ENCODE measurements at regions not wholly inside any gene's neighbourhood (a gene's known extent, or its start where the extent isn't known, plus 50 kb on each side); places are given as distances from the start of the nearest gene placed in this dataset.
"Not testable (repeated sequence)": the region's sequence is repeated elsewhere in the genome, so short reads cannot be mapped to it uniquely, and the experiment has no call there.

- intact Hi-C loops (cut with micrococcal nuclease): no loop called here
These were observed 631.5 kb upstream of the NRP1 start for GRCh38 chr10:33965795-33966581.

GRCh38 chr10:33963729-33964128 is 629.3 kb upstream of the NRP1 start:
- intact Hi-C loops (cut with micrococcal nuclease): no loop called here

- intact Hi-C loops (cut with micrococcal nuclease): not testable (repeated sequence)
These were observed 621.9 kb upstream of the NRP1 start for GRCh38 chr10:33956322-33956721.

GRCh38 chr10:33955676-33956075 is 621.2 kb upstream of the NRP1 start:
- intact Hi-C loops (cut with micrococcal nuclease): no loop called here

GRCh38 chr10:33952692-33953360 is 618.4 kb upstream of the NRP1 start:
- intact Hi-C loops (cut with micrococcal nuclease): no loop called here

- intact Hi-C loops (cut with micrococcal nuclease): no loop called here
These were observed 615.7 kb upstream of the NRP1 start for GRCh38 chr10:33950206-33950605.

- intact Hi-C loops (cut with micrococcal nuclease): no loop called here
These were observed 613.1 kb upstream of the NRP1 start for GRCh38 chr10:33947544-33947943.

- intact Hi-C loops (cut with micrococcal nuclease): no loop called here
These were observed 610.6 kb upstream of the NRP1 start for GRCh38 chr10:33945051-33945450.

- intact Hi-C loops (cut with micrococcal nuclease): no loop called here
These were observed 608.0 kb upstream of the NRP1 start for GRCh38 chr10:33942508-33942907.

- intact Hi-C loops (cut with micrococcal nuclease): no loop called here
These were observed 605.4 kb upstream of the NRP1 start for GRCh38 chr10:33939892-33940291.

GRCh38 chr10:33939410-33939809 is 604.9 kb upstream of the NRP1 start:
- intact Hi-C loops (cut with micrococcal nuclease): no loop called here

GRCh38 chr10:33938001-33938400 is 603.5 kb upstream of the NRP1 start:
- intact Hi-C loops (cut with micrococcal nuclease): no loop called here

- intact Hi-C loops (cut with micrococcal nuclease): no loop called here
These were observed 602.7 kb upstream of the NRP1 start for GRCh38 chr10:33937036-33937730.

- intact Hi-C loops (cut with micrococcal nuclease): no loop called here
These were observed 600.9 kb upstream of the NRP1 start for GRCh38 chr10:33935350-33935749.

GRCh38 chr10:33930079-33930478 is 595.6 kb upstream of the NRP1 start:
- intact Hi-C loops (cut with micrococcal nuclease): no loop called here

- intact Hi-C loops (cut with micrococcal nuclease): no loop called here
These were observed 592.9 kb upstream of the NRP1 start for GRCh38 chr10:33927347-33927746.

GRCh38 chr10:33921970-33922605 is 587.6 kb upstream of the NRP1 start:
- intact Hi-C loops (cut with micrococcal nuclease): no loop called here

GRCh38 chr10:33920351-33920750 is 585.9 kb upstream of the NRP1 start:
- intact Hi-C loops (cut with micrococcal nuclease): no loop called here

- intact Hi-C loops (cut with micrococcal nuclease): no loop called here
These were observed 584.8 kb upstream of the NRP1 start for GRCh38 chr10:33919244-33919643.

GRCh38 chr10:33917069-33917780 is 582.8 kb upstream of the NRP1 start:
- intact Hi-C loops (cut with micrococcal nuclease): no loop called here

- intact Hi-C loops (cut with micrococcal nuclease): no loop called here
These were observed 580.3 kb upstream of the NRP1 start for GRCh38 chr10:33914746-33915145.
